ENCODE measurements at regions not wholly inside any gene's neighbourhood (a gene's known extent, or its start where the extent isn't known, plus 50 kb on each side); places are given as distances from the start of the nearest gene placed in this dataset.

DNA sequence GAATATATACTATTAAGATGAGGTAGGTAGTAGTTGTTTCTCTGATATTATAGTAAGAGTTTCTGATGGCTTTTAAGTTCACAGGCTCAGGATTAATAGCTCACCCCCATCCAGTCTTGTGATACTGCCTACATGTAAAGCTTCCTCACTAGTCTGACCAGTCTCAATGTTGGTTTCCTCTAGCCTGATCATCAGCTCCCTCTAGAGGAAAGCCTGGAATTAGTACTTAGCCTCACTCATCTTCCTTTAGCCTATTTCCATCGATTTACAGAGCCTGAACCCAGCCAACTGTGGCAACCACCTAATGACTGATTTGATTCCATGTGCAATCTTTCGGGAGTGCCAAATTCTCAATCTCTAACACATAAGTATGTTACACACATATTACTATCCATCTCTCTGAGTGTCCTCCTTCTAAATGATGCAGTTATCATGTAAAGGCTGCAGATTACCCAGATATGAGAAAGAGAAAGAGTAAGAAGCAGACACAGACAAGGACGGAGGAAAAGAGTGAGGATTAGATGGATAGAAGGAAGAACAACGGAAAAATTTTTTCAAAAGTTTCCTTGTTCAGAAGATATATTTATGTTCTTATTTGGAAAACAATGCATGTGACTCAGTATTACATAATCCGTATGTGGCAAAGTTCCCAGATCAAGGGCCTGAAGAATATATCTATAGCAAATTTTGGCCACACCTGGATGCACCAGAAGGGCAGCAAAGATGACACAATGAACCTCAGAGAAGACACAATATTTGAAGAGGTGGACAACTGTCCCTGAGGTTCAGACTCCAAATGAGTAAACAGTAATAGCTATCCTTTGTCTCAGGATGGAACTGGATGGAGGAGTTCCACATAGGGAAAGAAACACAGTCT is 333.7 kb downstream of the ELAVL2 start:
- Mint-ChIP-seq H3K36me3 (ENCODE audit: insufficient read depth, unreplicated experiment) (no peaks in the 10 kb centered on the region), H3K4me1 (ENCODE audit: insufficient read depth, unreplicated experiment) (no peaks in the 10 kb centered on the region), H3K9me3 (ENCODE audit: unreplicated experiment) (no peaks in the 10 kb centered on the region), H3K4me3 (ENCODE audit: unreplicated experiment) (no peak overlapping the region), H3K27ac (ENCODE audit: low read depth, unreplicated experiment) (no peak overlapping the region), H3K27me3 (ENCODE audit: insufficient read depth, unreplicated experiment) (peaks cover 19% of the 10 kb centered on the region)
- CTCF ChIA-PET = interaction anchor here (0.6 to 1.1 kb wide), 6 partner anchors 48 to 677 kb away, joined by 3 read pairs; no protein-coding TSS in a partner anchor
- peak; percentile 58 for DNase-seq (ENCODE audit: unreplicated experiment)
- no TSS peak for BruUV-seq (replicated peaks)
- TF ChIP-seq, protein P1, sequence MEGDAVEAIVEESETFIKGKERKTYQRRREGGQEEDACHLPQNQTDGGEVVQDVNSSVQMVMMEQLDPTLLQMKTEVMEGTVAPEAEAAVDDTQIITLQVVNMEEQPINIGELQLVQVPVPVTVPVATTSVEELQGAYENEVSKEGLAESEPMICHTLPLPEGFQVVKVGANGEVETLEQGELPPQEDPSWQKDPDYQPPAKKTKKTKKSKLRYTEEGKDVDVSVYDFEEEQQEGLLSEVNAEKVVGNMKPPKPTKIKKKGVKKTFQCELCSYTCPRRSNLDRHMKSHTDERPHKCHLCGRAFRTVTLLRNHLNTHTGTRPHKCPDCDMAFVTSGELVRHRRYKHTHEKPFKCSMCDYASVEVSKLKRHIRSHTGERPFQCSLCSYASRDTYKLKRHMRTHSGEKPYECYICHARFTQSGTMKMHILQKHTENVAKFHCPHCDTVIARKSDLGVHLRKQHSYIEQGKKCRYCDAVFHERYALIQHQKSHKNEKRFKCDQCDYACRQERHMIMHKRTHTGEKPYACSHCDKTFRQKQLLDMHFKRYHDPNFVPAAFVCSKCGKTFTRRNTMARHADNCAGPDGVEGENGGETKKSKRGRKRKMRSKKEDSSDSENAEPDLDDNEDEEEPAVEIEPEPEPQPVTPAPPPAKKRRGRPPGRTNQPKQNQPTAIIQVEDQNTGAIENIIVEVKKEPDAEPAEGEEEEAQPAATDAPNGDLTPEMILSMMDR (IDR thresholded peaks at IDR 0.05; ENCODE audit: unreplicated experiment) = peak; percentile 37
- POLR2A ChIA-PET = interaction anchor here (0.5 to 1.0 kb wide), 2 partner anchors 12 to 311 kb away, joined by 3 read pairs; no protein-coding TSS in a partner anchor
- intact Hi-C loops (cut with micrococcal nuclease) = loop anchor here (1.0 to 10.0 kb wide), 3 partner anchors 332 to 1022 kb away; partner anchors contain the start of gene ELAVL2

- H3K36me3 Mint-ChIP-seq (ENCODE audit: insufficient read depth, unreplicated experiment) = no peaks in the 10 kb centered on the region
- no peak for DNase-seq (ENCODE audit: unreplicated experiment)
- H3K4me3 Mint-ChIP-seq (ENCODE audit: unreplicated experiment) = no peak overlapping the region
- intact Hi-C loops (cut with micrococcal nuclease) = loop anchor here (2.0 to 10.0 kb wide), 2 partner anchors 332 to 1022 kb away; partner anchors contain the start of gene ELAVL2
- BruUV-seq (replicated peaks) = no TSS peak
- H3K4me1 Mint-ChIP-seq (ENCODE audit: insufficient read depth, unreplicated experiment) = no peaks in the 10 kb centered on the region
- POLR2A ChIA-PET = no interaction called here
- peaks cover 11% of the 10 kb centered on the region for H3K27me3 Mint-ChIP-seq (ENCODE audit: insufficient read depth, unreplicated experiment)
- H3K27ac Mint-ChIP-seq (ENCODE audit: low read depth, unreplicated experiment) = no peak overlapping the region
- no peaks in the 10 kb centered on the region for H3K9me3 Mint-ChIP-seq (ENCODE audit: unreplicated experiment)
- CTCF ChIA-PET = interaction anchor here (0.7 kb wide), 1 partner anchor 132 kb away, joined by 3 read pairs; no protein-coding TSS in a partner anchor
- TF ChIP-seq, protein P1 (IDR thresholded peaks at IDR 0.05; ENCODE audit: unreplicated experiment) = no peak
These were observed 332.8 kb downstream of the ELAVL2 start for GRCh38 chr9:23493219-23493618.

GRCh38 chr9:23496489-23497136 is 329.4 kb downstream of the ELAVL2 start:
- H3K4me3 Mint-ChIP-seq (ENCODE audit: unreplicated experiment) = no peak overlapping the region
- TF ChIP-seq, protein P1 (IDR thresholded peaks at IDR 0.05; ENCODE audit: unreplicated experiment) = no peak
- H3K36me3 Mint-ChIP-seq (ENCODE audit: insufficient read depth, unreplicated experiment) = no peaks in the 10 kb centered on the region
- POLR2A ChIA-PET = no interaction called here
- no peak for DNase-seq (ENCODE audit: unreplicated experiment)
- BruUV-seq (replicated peaks) = no TSS peak
- CTCF ChIA-PET = no interaction called here
- H3K27ac Mint-ChIP-seq (ENCODE audit: low read depth, unreplicated experiment) = no peak overlapping the region
- no peaks in the 10 kb centered on the region for H3K9me3 Mint-ChIP-seq (ENCODE audit: unreplicated experiment)
- no peaks in the 10 kb centered on the region for H3K4me1 Mint-ChIP-seq (ENCODE audit: insufficient read depth, unreplicated experiment)
- peaks cover 24% of the 10 kb centered on the region for H3K27me3 Mint-ChIP-seq (ENCODE audit: insufficient read depth, unreplicated experiment)
- intact Hi-C loops (cut with micrococcal nuclease) = loop anchor here (10.0 kb wide), 1 partner anchor 328 kb away; the partner anchor contains the start of gene ELAVL2

DNA sequence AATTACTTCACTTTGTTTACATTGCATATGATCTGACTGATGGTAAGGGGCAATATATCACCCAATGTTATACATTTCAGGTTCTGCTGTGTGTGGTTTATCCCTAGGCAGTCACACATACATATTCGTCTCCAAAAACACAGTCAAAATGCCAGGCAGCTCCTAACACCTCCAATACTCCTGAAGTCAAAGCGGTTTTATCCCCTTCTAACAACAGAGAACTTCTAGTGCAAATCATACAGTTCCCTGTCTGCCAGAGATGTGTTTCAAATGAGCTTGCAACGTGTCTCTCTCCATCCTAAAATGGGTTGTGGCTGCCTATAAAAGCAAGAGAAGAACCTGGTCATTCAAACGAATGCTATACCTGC is 328.9 kb downstream of the ELAVL2 start:
- Mint-ChIP-seq H3K4me3 (ENCODE audit: unreplicated experiment) (no peak overlapping the region), H3K4me1 (ENCODE audit: insufficient read depth, unreplicated experiment) (no peaks in the 10 kb centered on the region), H3K27me3 (ENCODE audit: insufficient read depth, unreplicated experiment) (peaks cover 29% of the 10 kb centered on the region), H3K27ac (ENCODE audit: low read depth, unreplicated experiment) (no peak overlapping the region), H3K36me3 (ENCODE audit: insufficient read depth, unreplicated experiment) (no peaks in the 10 kb centered on the region), H3K9me3 (ENCODE audit: unreplicated experiment) (no peaks in the 10 kb centered on the region)
- DNase-seq (ENCODE audit: unreplicated experiment) = no peak
- ChIA-PET CTCF (interaction anchor here (1.0 kb wide), 1 partner anchor 20 kb away, joined by 3 read pairs; no protein-coding TSS in a partner anchor), POLR2A (no interaction called here)
- no TSS peak for BruUV-seq (replicated peaks)
- intact Hi-C loops (cut with micrococcal nuclease) = loop anchor here (10.0 kb wide), 1 partner anchor 328 kb away; the partner anchor contains the start of gene ELAVL2
- TF ChIP-seq, protein P1 (IDR thresholded peaks at IDR 0.05; ENCODE audit: unreplicated experiment) = no peak
